ENCODE measurements at regions not wholly inside any gene's neighbourhood (a gene's known extent, or its start where the extent isn't known, plus 50 kb on each side); places are given as distances from the start of the nearest gene placed in this dataset.

DNA sequence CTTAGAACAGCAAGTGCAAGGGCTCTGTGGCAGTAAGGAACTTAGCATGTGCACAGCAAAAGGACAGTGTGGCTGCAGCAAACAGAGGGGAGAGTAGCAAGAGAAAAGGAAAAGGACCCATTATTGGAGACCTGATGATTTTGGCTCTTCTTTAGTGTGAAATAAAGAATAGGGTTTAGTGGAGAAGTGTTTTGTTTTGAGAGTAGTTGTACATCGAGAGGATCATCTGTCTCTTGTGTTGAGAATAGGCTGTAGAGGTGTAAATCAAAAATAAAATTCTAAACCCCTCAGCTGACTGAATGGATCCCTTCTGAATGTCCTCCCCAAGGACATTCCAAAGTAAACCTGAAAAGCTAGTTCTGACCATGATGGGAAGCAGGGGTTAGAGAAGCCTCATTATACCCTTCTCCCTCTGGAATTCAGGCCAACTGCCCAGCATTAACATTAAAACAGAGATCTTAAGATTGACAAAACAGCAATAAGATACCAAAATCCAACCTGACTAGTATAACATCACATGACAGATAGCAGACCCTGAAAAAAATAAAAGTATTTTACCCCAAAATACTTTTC, 73.6 kb upstream of the OBI1 start:
- no peak for DNase-seq
- TF ChIP-seq, protein P1, sequence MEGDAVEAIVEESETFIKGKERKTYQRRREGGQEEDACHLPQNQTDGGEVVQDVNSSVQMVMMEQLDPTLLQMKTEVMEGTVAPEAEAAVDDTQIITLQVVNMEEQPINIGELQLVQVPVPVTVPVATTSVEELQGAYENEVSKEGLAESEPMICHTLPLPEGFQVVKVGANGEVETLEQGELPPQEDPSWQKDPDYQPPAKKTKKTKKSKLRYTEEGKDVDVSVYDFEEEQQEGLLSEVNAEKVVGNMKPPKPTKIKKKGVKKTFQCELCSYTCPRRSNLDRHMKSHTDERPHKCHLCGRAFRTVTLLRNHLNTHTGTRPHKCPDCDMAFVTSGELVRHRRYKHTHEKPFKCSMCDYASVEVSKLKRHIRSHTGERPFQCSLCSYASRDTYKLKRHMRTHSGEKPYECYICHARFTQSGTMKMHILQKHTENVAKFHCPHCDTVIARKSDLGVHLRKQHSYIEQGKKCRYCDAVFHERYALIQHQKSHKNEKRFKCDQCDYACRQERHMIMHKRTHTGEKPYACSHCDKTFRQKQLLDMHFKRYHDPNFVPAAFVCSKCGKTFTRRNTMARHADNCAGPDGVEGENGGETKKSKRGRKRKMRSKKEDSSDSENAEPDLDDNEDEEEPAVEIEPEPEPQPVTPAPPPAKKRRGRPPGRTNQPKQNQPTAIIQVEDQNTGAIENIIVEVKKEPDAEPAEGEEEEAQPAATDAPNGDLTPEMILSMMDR (IDR thresholded peaks at IDR 0.05), result no peak
- TF ChIP-seq POLR2A (IDR thresholded peaks at IDR 0.05), result no peak
- ATAC-seq, result no peak
- Histone ChIP-seq H3K9me3 (no peaks in the 10 kb centered on the region), H3K4me1 (no peaks in the 10 kb centered on the region), H3K27me3 (no peaks in the 10 kb centered on the region), H3K27ac (no peak overlapping the region), H3K4me3 (no peak overlapping the region), H3K36me3 (no peaks in the 10 kb centered on the region)
- 67% methylated on average over 1 of the region's 1 CpG for WGBS (ENCODE audit: insufficient coverage, low coverage, low lambda C conversion rate, missing lambda C conversion rate)
- intact Hi-C loops (cut with DNase I), result no loop called here

- H3K4me1 ChIP-seq, result no peaks in the 10 kb centered on the region
- no peak overlapping the region for H3K4me3 ChIP-seq
- intact Hi-C loops (cut with DNase I), result no loop called here
- no peak for DNase-seq
- no peak for ATAC-seq
- no peak overlapping the region for H3K27ac ChIP-seq
- H3K27me3 ChIP-seq, result no peaks in the 10 kb centered on the region
- H3K9me3 ChIP-seq, result no peaks in the 10 kb centered on the region
- 51% methylated on average over 3 of the region's 3 CpGs for WGBS (ENCODE audit: insufficient coverage, low coverage, low lambda C conversion rate, missing lambda C conversion rate)
- TF ChIP-seq, protein P1 (IDR thresholded peaks at IDR 0.05), result no peak
- TF ChIP-seq POLR2A (IDR thresholded peaks at IDR 0.05), result no peak
- H3K36me3 ChIP-seq, result no peaks in the 10 kb centered on the region
Measured at GRCh38 chr13:78722700-78723099, 63.7 kb upstream of the OBI1 start.

DNA sequence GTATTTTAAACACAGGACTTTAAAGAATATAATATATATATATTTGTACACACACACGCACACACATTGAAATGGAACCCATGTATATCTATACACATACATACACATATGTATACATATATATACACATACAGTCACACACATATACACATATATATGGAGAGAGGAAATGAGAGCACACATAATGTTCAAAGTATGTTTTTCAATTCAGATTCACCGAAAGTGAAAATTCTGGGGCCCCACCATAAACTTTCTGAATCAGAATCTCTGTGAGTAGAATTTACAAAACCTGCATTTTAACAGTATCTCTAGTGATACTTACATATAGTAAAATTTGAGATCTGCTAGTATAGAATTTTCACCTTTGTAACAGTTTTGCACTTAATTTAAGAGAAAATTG, 60.4 kb upstream of the OBI1 start:
- Histone ChIP-seq H3K4me1 (no peaks in the 10 kb centered on the region), H3K27ac (no peak overlapping the region), H3K4me3 (no peak overlapping the region), H3K36me3 (no peaks in the 10 kb centered on the region), H3K27me3 (no peaks in the 10 kb centered on the region), H3K9me3 (no peaks in the 10 kb centered on the region)
- TF ChIP-seq, protein P1 (IDR thresholded peaks at IDR 0.05), result no peak
- no peak for TF ChIP-seq POLR2A (IDR thresholded peaks at IDR 0.05)
- intact Hi-C loops (cut with DNase I), result no loop called here
- ATAC-seq (no peak), DNase-seq (no peak)
- WGBS (ENCODE audit: insufficient coverage, low coverage, low lambda C conversion rate, missing lambda C conversion rate), result 66% methylated on average over 2 of the region's 2 CpGs

DNA sequence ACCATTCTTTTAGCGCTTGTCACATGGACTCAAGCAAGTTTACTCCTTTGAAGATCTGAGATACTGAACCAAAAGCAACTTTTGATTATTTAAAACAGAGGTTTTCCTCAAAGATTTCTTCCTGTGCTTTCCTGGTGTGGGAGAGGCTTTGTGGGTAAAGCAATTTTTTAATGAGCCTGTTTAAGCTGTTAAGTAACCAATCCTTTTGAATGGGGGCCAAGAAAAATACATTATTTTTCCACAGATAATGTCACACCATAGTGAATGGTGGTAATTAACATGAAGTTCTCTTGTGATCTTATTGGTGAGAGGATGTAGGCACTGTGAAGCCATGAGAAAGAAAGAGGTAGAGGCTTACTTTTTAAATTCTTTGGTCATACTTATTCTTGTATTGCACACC, 55.8 kb upstream of the OBI1 start:
- Histone ChIP-seq H3K27ac (no peak overlapping the region), H3K36me3 (no peaks in the 10 kb centered on the region), H3K9me3 (no peaks in the 10 kb centered on the region), H3K27me3 (no peaks in the 10 kb centered on the region), H3K4me3 (no peak overlapping the region), H3K4me1 (no peaks in the 10 kb centered on the region)
- intact Hi-C loops (cut with DNase I), result no loop called here
- WGBS (ENCODE audit: insufficient coverage, low coverage, low lambda C conversion rate, missing lambda C conversion rate), result 69% methylated on average over 1 of the region's 1 CpG
- ATAC-seq (no peak), DNase-seq (no peak)
- TF ChIP-seq, protein P1 (IDR thresholded peaks at IDR 0.05), result no peak
- TF ChIP-seq POLR2A (IDR thresholded peaks at IDR 0.05), result no peak

GRCh38 chr13:78712831-78713230, 53.9 kb upstream of the OBI1 start:
- TF ChIP-seq, protein P1 (IDR thresholded peaks at IDR 0.05), result no peak
- TF ChIP-seq POLR2A (IDR thresholded peaks at IDR 0.05), result no peak
- ATAC-seq, result no peak
- H3K27me3 ChIP-seq, result no peaks in the 10 kb centered on the region
- H3K4me1 ChIP-seq, result no peaks in the 10 kb centered on the region
- 56% methylated on average over 4 of the region's 4 CpGs for WGBS (ENCODE audit: insufficient coverage, low coverage, low lambda C conversion rate, missing lambda C conversion rate)
- H3K9me3 ChIP-seq, result no peaks in the 10 kb centered on the region
- DNase-seq, result no peak
- no peaks in the 10 kb centered on the region for H3K36me3 ChIP-seq
- intact Hi-C loops (cut with DNase I), result no loop called here
- no peak overlapping the region for H3K27ac ChIP-seq
- H3K4me3 ChIP-seq, result no peak overlapping the region
